ENCODE measurements at regions not wholly inside any gene's neighbourhood (a gene's known extent, or its start where the extent isn't known, plus 50 kb on each side); places are given as distances from the start of the nearest gene placed in this dataset.

GRCh38 chr15:62818691-62819090, 223.9 kb upstream of the TPM1 start:
- TF ChIP-seq CTCF (conservative IDR thresholded peaks at IDR 0.05; ENCODE audit: low read depth, low read length) (no peak), EZH2 (IDR thresholded peaks at IDR 0.05; ENCODE audit: borderline replicate concordance, low read depth, low read length, poor library complexity, severe bottlenecking) (no peak)

All from A673 (cell line).